HEK293 (cell line): ENCODE measurements at regions not wholly inside any gene's neighbourhood (a gene's known extent, or its start where the extent isn't known, plus 50 kb on each side); places are given as distances from the start of the nearest gene placed in this dataset.

Source experiments
- ATF2 ChIP-seq: fragments of 450-650 bp; formaldehyde crosslinking; IDR thresholded peaks from 2 replicates; pipeline ENCODE4 v1.5.1; 2016; ENCODE audit warnings: missing biosample characterization, missing genetic modification characterization, low read depth
- KLF1 ChIP-seq: fragments of 450-650 bp; formaldehyde crosslinking; IDR thresholded peaks from 2 replicates; pipeline ENCODE4 v1.5.1; 2016; ENCODE audit warnings: missing biosample characterization, missing genetic modification characterization
- PRDM10 ChIP-seq: fragments of 450-650 bp; formaldehyde crosslinking; IDR thresholded peaks from 2 replicates; pipeline ENCODE4 v1.5.1; 2016; ENCODE audit warnings: missing biosample characterization, missing genetic modification characterization
- REPIN1 ChIP-seq: fragments of 450-650 bp; formaldehyde crosslinking; IDR thresholded peaks from 2 replicates; pipeline ENCODE4 v1.5.1; 2017; ENCODE audit warnings: missing biosample characterization, missing genetic modification characterization, low read depth
- SCRT2 ChIP-seq: fragments of 450-650 bp; formaldehyde crosslinking; IDR thresholded peaks from 2 replicates; pipeline ENCODE4 v1.5.1; 2016; ENCODE audit warnings: missing biosample characterization, missing genetic modification characterization
- ZBTB10 ChIP-seq: fragments of 450-650 bp; formaldehyde crosslinking; IDR thresholded peaks from 2 replicates; pipeline ENCODE4 v1.5.1; 2016; ENCODE audit warnings: missing biosample characterization, missing genetic modification characterization
- ZBTB17 ChIP-seq: fragments of 450-650 bp; formaldehyde crosslinking; IDR thresholded peaks from 2 replicates; pipeline ENCODE4 v1.5.1; 2016; ENCODE audit warnings: missing biosample characterization, missing genetic modification characterization
- ZFP3 ChIP-seq: fragments of 450-650 bp; formaldehyde crosslinking; IDR thresholded peaks from 2 replicates; pipeline ENCODE4 v1.5.1; 2016; ENCODE audit warnings: low read depth, missing biosample characterization, missing genetic modification characterization
- ZFP37 ChIP-seq: fragments of 450-650 bp; formaldehyde crosslinking; IDR thresholded peaks from 2 replicates; pipeline ENCODE4 v1.5.1; 2016; ENCODE audit warnings: missing biosample characterization, missing genetic modification characterization
- ZNF112 ChIP-seq: fragments of 450-650 bp; formaldehyde crosslinking; IDR thresholded peaks from 2 replicates; pipeline ENCODE4 v1.5.0; 2017; ENCODE audit warnings: missing biosample characterization, missing genetic modification characterization
- ZNF133 ChIP-seq: fragments of 450-650 bp; formaldehyde crosslinking; IDR thresholded peaks from 2 replicates; pipeline ENCODE4 v1.5.1; 2016; ENCODE audit warnings: missing biosample characterization, missing genetic modification characterization
- ZNF140 ChIP-seq: fragments of 450-650 bp; formaldehyde crosslinking; IDR thresholded peaks from 2 replicates; pipeline ENCODE4 v1.5.1; 2016; ENCODE audit warnings: missing biosample characterization, missing genetic modification characterization
- ZNF155 ChIP-seq: fragments of 450-650 bp; formaldehyde crosslinking; IDR thresholded peaks from 2 replicates; pipeline ENCODE4 v1.5.1; 2016; ENCODE audit warnings: missing biosample characterization, missing genetic modification characterization
- ZNF169 ChIP-seq: fragments of 450-650 bp; formaldehyde crosslinking; IDR thresholded peaks from 2 replicates; pipeline ENCODE4 v1.5.1; 2016; ENCODE audit warnings: missing biosample characterization, missing genetic modification characterization
- ZNF26 ChIP-seq: fragments of 450-650 bp; formaldehyde crosslinking; IDR thresholded peaks from 2 replicates; pipeline ENCODE4 v1.5.1; 2016; ENCODE audit warnings: missing biosample characterization, missing genetic modification characterization
- ZNF341 ChIP-seq: fragments of 450-650 bp; formaldehyde crosslinking; IDR thresholded peaks from 2 replicates; pipeline ENCODE4; 2016; ENCODE audit warnings: low read depth, missing biosample characterization, missing genetic modification characterization
- ZNF394 ChIP-seq: fragments of 450-650 bp; formaldehyde crosslinking; IDR thresholded peaks from 2 replicates; pipeline ENCODE4 v1.5.1; 2016; ENCODE audit warnings: missing biosample characterization, missing genetic modification characterization, mild to moderate bottlenecking, moderate library complexity, borderline replicate concordance
- ZNF548 ChIP-seq: fragments of 450-650 bp; formaldehyde crosslinking; IDR thresholded peaks from 2 replicates; pipeline ENCODE4 v1.5.1; 2016; ENCODE audit warnings: missing biosample characterization, missing genetic modification characterization
- ZNF558 ChIP-seq: fragments of 450-650 bp; formaldehyde crosslinking; IDR thresholded peaks from 2 replicates; pipeline ENCODE4 v1.5.1; 2016; ENCODE audit warnings: missing biosample characterization, missing genetic modification characterization
- ZNF600 ChIP-seq: fragments of 450-650 bp; formaldehyde crosslinking; IDR thresholded peaks from 2 replicates; pipeline ENCODE4 v1.5.1; 2016; ENCODE audit warnings: missing biosample characterization, missing genetic modification characterization
- ZNF645 ChIP-seq: fragments of 450-650 bp; formaldehyde crosslinking; IDR thresholded peaks from 2 replicates; pipeline ENCODE4; 2016; ENCODE audit warnings: missing biosample characterization, missing genetic modification characterization
- ZNF76 ChIP-seq: fragments of 450-650 bp; formaldehyde crosslinking; IDR thresholded peaks from 2 replicates; pipeline ENCODE4; 2016; ENCODE audit warnings: low read depth, missing biosample characterization, missing genetic modification characterization, borderline replicate concordance
- TF ChIP-seq, protein P1 (sequence below): fragments of 450-650 bp; IDR thresholded peaks from 2 replicates; pipeline ENCODE4 v1.5.1; 2018; ENCODE audit warnings: missing biosample characterization, missing genetic modification characterization
- TF ChIP-seq, protein P2 (sequence below): fragments of 450-650 bp; formaldehyde crosslinking; IDR thresholded peaks from 2 replicates; pipeline ENCODE4 v1.5.1; 2016; ENCODE audit warnings: missing biosample characterization, missing genetic modification characterization
- TF ChIP-seq, protein P3 (sequence below): fragments of 450-650 bp; formaldehyde crosslinking; IDR thresholded peaks from 2 replicates; pipeline ENCODE4 v1.5.1; 2016; ENCODE audit warnings: missing biosample characterization, missing genetic modification characterization

- no peak for TF ChIP-seq ZNF26 (tag by site-specific recombination)
- peak; percentile 23; the same call in 1 of the 2 replicates for TF ChIP-seq ZNF600 (tag by site-specific recombination)
- TF ChIP-seq ZBTB10 (tag by site-specific recombination) = no peak; the same call in 1 of the 2 replicates
- no peak for TF ChIP-seq ZNF645
- no peak for TF ChIP-seq ZNF140 (tag by site-specific recombination)
- TF ChIP-seq ATF2 (tag by site-specific recombination) = no peak
- no peak for TF ChIP-seq REPIN1 (tag by site-specific recombination)
- TF ChIP-seq, protein P1, sequence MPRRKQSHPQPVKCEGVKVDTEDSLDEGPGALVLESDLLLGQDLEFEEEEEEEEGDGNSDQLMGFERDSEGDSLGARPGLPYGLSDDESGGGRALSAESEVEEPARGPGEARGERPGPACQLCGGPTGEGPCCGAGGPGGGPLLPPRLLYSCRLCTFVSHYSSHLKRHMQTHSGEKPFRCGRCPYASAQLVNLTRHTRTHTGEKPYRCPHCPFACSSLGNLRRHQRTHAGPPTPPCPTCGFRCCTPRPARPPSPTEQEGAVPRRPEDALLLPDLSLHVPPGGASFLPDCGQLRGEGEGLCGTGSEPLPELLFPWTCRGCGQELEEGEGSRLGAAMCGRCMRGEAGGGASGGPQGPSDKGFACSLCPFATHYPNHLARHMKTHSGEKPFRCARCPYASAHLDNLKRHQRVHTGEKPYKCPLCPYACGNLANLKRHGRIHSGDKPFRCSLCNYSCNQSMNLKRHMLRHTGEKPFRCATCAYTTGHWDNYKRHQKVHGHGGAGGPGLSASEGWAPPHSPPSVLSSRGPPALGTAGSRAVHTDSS (tag by site-specific recombination) = no peak
- TF ChIP-seq ZNF558 (tag by site-specific recombination) = no peak
- TF ChIP-seq ZFP3 (tag by site-specific recombination) = no peak
- TF ChIP-seq SCRT2 (tag by site-specific recombination) = no peak
- TF ChIP-seq ZNF133 (tag by site-specific recombination) = no peak
- no peak for TF ChIP-seq ZNF169 (tag by site-specific recombination)
- TF ChIP-seq, protein P2, sequence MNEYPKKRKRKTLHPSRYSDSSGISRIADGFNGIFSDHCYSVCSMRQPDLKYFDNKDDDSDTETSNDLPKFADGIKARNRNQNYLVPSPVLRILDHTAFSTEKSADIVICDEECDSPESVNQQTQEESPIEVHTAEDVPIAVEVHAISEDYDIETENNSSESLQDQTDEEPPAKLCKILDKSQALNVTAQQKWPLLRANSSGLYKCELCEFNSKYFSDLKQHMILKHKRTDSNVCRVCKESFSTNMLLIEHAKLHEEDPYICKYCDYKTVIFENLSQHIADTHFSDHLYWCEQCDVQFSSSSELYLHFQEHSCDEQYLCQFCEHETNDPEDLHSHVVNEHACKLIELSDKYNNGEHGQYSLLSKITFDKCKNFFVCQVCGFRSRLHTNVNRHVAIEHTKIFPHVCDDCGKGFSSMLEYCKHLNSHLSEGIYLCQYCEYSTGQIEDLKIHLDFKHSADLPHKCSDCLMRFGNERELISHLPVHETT (tag by site-specific recombination) = no peak
- TF ChIP-seq ZNF155 = no peak
- TF ChIP-seq ZNF112 = no peak
- peak; percentile 42; the same call in 1 of the 2 replicates for TF ChIP-seq ZFP37
- no peak for TF ChIP-seq ZNF76 (tag by site-specific recombination)
- TF ChIP-seq, protein P3, sequence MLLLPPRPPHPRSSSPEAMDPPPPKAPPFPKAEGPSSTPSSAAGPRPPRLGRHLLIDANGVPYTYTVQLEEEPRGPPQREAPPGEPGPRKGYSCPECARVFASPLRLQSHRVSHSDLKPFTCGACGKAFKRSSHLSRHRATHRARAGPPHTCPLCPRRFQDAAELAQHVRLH (tag by site-specific recombination) = no peak
- TF ChIP-seq ZNF341 (tag by site-specific recombination) = no peak; the same call in 1 of the 2 replicates
- TF ChIP-seq KLF1 (tag by site-specific recombination) = no peak
- no peak for TF ChIP-seq ZBTB17 (tag by site-specific recombination)
- TF ChIP-seq ZNF394 (tag by site-specific recombination) = no peak
- TF ChIP-seq PRDM10 = peak; percentile 96
- TF ChIP-seq ZNF548 = no peak
Observed at GRCh38 chr10:50991456-50992355, 82.6 kb upstream of the PRKG1 start (continued).
